SK-N-SH treated with all-trans-retinoic acid at 6 μM for 48 hours (cell line): ENCODE measurements at regions not wholly inside any gene's neighbourhood (a gene's known extent, or its start where the extent isn't known, plus 50 kb on each side); places are given as distances from the start of the nearest gene placed in this dataset.

Source experiments
- ATAC-seq: fragments of 200-7000 bp; cut with Tn5 transposase; 3 replicates; pipeline ENCODE4 v1.9.1; 2020; ENCODE audit warnings: mild to moderate bottlenecking, moderate library complexity
- ARNTL ChIP-seq: fragments of 450-650 bp; formaldehyde crosslinking; IDR thresholded peaks from 2 replicates; pipeline ENCODE4 v1.5.0; 2020; ENCODE audit warnings: low read depth, mild to moderate bottlenecking, moderate library complexity, borderline replicate concordance
- BACH2 ChIP-seq: fragments of 250-450 bp; sonication (Bioruptor Pico); IDR thresholded peaks from 2 replicates; pipeline ENCODE4 v1.9.0; 2021; ENCODE audit warnings: mild to moderate bottlenecking, borderline replicate concordance
- CREB5 ChIP-seq: fragments of 250-450 bp; sonication (Bioruptor Pico); IDR thresholded peaks from 2 replicates; pipeline ENCODE4 v1.5.1; 2020; ENCODE audit warnings: low read depth, mild to moderate bottlenecking, moderate library complexity
- CSDC2 ChIP-seq: fragments of 250-450 bp; sonication (Bioruptor Pico); IDR thresholded peaks from 2 replicates; pipeline ENCODE4 v1.5.0; 2020; ENCODE audit warnings: mild to moderate bottlenecking, moderate library complexity
- ESRRG ChIP-seq: fragments of 250-450 bp; sonication (Bioruptor Pico); IDR thresholded peaks from 2 replicates; pipeline ENCODE4 v1.6.1; 2021; ENCODE audit warnings: mild to moderate bottlenecking
- GLIS3 ChIP-seq: fragments of 250-450 bp; sonication (Bioruptor Pico); IDR thresholded peaks from 2 replicates; pipeline ENCODE4 v1.5.0; 2020; ENCODE audit warnings: mild to moderate bottlenecking, moderate library complexity
- ISL1 ChIP-seq: fragments of 250-450 bp; sonication (Bioruptor Pico); IDR thresholded peaks from 2 replicates; pipeline ENCODE4 v2.1.2; 2022; ENCODE audit warnings: mild to moderate bottlenecking, moderate library complexity
- OSR1 ChIP-seq: fragments of 250-450 bp; sonication (Bioruptor Pico); IDR thresholded peaks from 2 replicates; pipeline ENCODE4 v1.8.0; 2022; ENCODE audit warnings: moderate library complexity, mild to moderate bottlenecking, inconsistent platforms
- POU6F1 ChIP-seq: fragments of 250-450 bp; sonication (Bioruptor Pico); IDR thresholded peaks from 2 replicates; pipeline ENCODE4 v1.8.0; 2021; ENCODE audit warnings: low read depth, mild to moderate bottlenecking, moderate library complexity, borderline replicate concordance
- SNAI2 ChIP-seq: fragments of 250-450 bp; sonication (Bioruptor Pico); IDR thresholded peaks from 2 replicates; pipeline ENCODE4 v1.5.0; 2020; ENCODE audit warnings: mild to moderate bottlenecking, moderate library complexity
- TCF4 ChIP-seq: fragments of 250-450 bp; sonication (Bioruptor Pico); IDR thresholded peaks from 2 replicates; pipeline ENCODE4 v1.8.0; 2021; ENCODE audit warnings: mild to moderate bottlenecking, moderate library complexity, borderline replicate concordance
- TOX ChIP-seq: fragments of 250-450 bp; sonication (Bioruptor Pico); IDR thresholded peaks from 2 replicates; pipeline ENCODE4 v1.8.0; 2021; ENCODE audit warnings: mild to moderate bottlenecking, moderate library complexity, borderline replicate concordance
- ZFP3 ChIP-seq: fragments of 250-450 bp; sonication (Bioruptor Pico); IDR thresholded peaks from 2 replicates; pipeline ENCODE4 v1.5.0; 2020; ENCODE audit warnings: mild to moderate bottlenecking, moderate library complexity
- ZFP30 ChIP-seq: fragments of 450-650 bp; formaldehyde crosslinking; IDR thresholded peaks from 2 replicates; pipeline ENCODE4 v1.5.0; 2022; ENCODE audit warnings: mild to moderate bottlenecking, moderate library complexity
- ZNF565 ChIP-seq: fragments of 450-650 bp; formaldehyde crosslinking; conservative IDR thresholded peaks from 2 replicates; pipeline ENCODE4 v1.5.0; 2020; ENCODE audit warnings: low read depth, mild to moderate bottlenecking, moderate library complexity
- ZNF70 ChIP-seq: fragments of 450-650 bp; formaldehyde crosslinking; IDR thresholded peaks from 2 replicates; pipeline ENCODE4 v1.5.0; 2020; ENCODE audit warnings: mild to moderate bottlenecking, moderate library complexity
- ZNF8 ChIP-seq: fragments of 450-650 bp; formaldehyde crosslinking; IDR thresholded peaks from 2 replicates; pipeline ENCODE4 v1.5.0; 2020; ENCODE audit warnings: mild to moderate bottlenecking, moderate library complexity
- TF ChIP-seq, protein P1 (sequence below): fragments of 250-450 bp; sonication (Bioruptor Pico); IDR thresholded peaks from 2 replicates; pipeline ENCODE4 v1.5.1; 2021; ENCODE audit warnings: mild to moderate bottlenecking, moderate library complexity
- TF ChIP-seq, protein P2 (sequence below): fragments of 250-450 bp; sonication (Bioruptor Pico); IDR thresholded peaks from 2 replicates; pipeline ENCODE4 v1.5.0; 2020; ENCODE audit warnings: mild to moderate bottlenecking, moderate library complexity
- TF ChIP-seq, protein P3 (sequence below): fragments of 250-450 bp; sonication (Bioruptor Pico); IDR thresholded peaks from 2 replicates; pipeline ENCODE4 v1.8.0; 2020; ENCODE audit warnings: mild to moderate bottlenecking, moderate library complexity, borderline replicate concordance

- no peak for ATAC-seq
- TF ChIP-seq, protein P1, sequence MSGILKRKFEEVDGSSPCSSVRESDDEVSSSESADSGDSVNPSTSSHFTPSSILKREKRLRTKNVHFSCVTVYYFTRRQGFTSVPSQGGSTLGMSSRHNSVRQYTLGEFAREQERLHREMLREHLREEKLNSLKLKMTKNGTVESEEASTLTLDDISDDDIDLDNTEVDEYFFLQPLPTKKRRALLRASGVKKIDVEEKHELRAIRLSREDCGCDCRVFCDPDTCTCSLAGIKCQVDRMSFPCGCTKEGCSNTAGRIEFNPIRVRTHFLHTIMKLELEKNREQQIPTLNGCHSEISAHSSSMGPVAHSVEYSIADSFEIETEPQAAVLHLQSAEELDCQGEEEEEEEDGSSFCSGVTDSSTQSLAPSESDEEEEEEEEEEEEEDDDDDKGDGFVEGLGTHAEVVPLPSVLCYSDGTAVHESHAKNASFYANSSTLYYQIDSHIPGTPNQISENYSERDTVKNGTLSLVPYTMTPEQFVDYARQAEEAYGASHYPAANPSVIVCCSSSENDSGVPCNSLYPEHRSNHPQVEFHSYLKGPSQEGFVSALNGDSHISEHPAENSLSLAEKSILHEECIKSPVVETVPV (CRISPR knock-in tag), result no peak
- TF ChIP-seq ZNF565 (CRISPR knock-in tag) (no peak), GLIS3 (no peak), ZNF8 (no peak), ZFP30 (CRISPR knock-in tag) (no peak), CREB5 (no peak), CSDC2 (CRISPR knock-in tag) (no peak), ZFP3 (CRISPR knock-in tag) (no peak), ESRRG (no peak), ZNF70 (CRISPR knock-in tag) (no peak), ISL1 (CRISPR knock-in tag) (no peak), TOX (CRISPR knock-in tag) (no peak), SNAI2 (CRISPR knock-in tag) (no peak), POU6F1 (no peak), OSR1 (no peak), TCF4 (CRISPR knock-in tag) (no peak), ARNTL (CRISPR knock-in tag) (no peak)
- TF ChIP-seq, protein P2, sequence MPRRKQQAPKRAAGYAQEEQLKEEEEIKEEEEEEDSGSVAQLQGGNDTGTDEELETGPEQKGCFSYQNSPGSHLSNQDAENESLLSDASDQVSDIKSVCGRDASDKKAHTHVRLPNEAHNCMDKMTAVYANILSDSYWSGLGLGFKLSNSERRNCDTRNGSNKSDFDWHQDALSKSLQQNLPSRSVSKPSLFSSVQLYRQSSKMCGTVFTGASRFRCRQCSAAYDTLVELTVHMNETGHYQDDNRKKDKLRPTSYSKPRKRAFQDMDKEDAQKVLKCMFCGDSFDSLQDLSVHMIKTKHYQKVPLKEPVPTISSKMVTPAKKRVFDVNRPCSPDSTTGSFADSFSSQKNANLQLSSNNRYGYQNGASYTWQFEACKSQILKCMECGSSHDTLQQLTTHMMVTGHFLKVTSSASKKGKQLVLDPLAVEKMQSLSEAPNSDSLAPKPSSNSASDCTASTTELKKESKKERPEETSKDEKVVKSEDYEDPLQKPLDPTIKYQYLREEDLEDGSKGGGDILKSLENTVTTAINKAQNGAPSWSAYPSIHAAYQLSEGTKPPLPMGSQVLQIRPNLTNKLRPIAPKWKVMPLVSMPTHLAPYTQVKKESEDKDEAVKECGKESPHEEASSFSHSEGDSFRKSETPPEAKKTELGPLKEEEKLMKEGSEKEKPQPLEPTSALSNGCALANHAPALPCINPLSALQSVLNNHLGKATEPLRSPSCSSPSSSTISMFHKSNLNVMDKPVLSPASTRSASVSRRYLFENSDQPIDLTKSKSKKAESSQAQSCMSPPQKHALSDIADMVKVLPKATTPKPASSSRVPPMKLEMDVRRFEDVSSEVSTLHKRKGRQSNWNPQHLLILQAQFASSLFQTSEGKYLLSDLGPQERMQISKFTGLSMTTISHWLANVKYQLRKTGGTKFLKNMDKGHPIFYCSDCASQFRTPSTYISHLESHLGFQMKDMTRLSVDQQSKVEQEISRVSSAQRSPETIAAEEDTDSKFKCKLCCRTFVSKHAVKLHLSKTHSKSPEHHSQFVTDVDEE (CRISPR knock-in tag), result no peak
- TF ChIP-seq, protein P3, sequence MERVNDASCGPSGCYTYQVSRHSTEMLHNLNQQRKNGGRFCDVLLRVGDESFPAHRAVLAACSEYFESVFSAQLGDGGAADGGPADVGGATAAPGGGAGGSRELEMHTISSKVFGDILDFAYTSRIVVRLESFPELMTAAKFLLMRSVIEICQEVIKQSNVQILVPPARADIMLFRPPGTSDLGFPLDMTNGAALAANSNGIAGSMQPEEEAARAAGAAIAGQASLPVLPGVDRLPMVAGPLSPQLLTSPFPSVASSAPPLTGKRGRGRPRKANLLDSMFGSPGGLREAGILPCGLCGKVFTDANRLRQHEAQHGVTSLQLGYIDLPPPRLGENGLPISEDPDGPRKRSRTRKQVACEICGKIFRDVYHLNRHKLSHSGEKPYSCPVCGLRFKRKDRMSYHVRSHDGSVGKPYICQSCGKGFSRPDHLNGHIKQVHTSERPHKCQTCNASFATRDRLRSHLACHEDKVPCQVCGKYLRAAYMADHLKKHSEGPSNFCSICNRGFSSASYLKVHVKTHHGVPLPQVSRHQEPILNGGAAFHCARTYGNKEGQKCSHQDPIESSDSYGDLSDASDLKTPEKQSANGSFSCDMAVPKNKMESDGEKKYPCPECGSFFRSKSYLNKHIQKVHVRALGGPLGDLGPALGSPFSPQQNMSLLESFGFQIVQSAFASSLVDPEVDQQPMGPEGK (CRISPR knock-in tag), result no peak
These were observed 114.1 kb upstream of the PPP2R3A start for GRCh38 chr3:135851201-135852081.

DNA sequence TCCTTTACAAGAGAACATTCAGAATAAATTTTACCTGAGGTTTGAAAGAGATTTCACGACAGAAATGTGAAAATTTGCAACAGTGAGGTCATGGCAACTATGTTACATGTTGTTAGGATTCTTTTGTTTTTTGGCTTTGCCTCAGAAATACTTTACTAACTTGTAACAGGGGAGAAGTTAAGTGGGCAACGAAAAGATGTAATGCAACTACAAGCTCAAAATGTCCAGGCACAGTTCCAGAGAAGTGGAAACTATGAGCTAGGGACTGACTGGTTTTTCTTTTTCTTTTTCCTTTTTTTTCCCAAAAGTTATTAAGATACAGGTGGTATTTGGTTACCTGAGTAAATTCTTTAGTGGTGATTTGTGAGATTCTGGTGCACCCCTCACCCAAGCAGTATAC, 111.5 kb upstream of the PPP2R3A start:
- no peak for ATAC-seq
- TF ChIP-seq BACH2, result no peak

DNA sequence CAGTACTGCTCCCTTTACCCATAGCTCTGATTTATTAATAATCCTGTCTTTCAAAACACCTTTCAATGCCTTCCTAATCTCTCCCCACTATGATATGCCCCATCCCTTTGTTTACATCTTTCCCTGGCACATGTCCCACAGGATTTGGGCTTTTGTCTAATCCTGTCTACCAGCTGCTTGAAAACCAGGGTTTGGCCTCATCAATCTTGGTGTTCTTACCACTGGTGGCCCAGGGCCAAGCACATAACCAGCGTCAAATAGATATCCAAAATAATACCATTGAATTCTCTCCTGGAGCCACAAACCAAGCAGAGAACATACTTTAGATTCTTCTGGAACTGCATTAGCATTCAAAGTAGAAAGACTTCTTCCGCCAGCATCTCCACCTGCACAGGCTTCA, 104.8 kb upstream of the PPP2R3A start:
- ATAC-seq, result no peak
- TF ChIP-seq POU6F1 (no peak), GLIS3 (no peak), ZFP3 (CRISPR knock-in tag) (no peak), ZFP30 (CRISPR knock-in tag) (no peak), ISL1 (CRISPR knock-in tag) (no peak)
